Gastroesophageal sphincter (tissue), 3 donors: ENCODE measurements at regions not wholly inside any gene's neighbourhood (a gene's known extent, or its start where the extent isn't known, plus 50 kb on each side); places are given as distances from the start of the nearest gene placed in this dataset.
"Not testable (repeated sequence)": the region's sequence is repeated elsewhere in the genome, so short reads cannot be mapped to it uniquely, and the experiment has no call there.

ENCODE experiments used
- POLR2A ChIP-seq, 2 donors: fragments of 450-650 bp; IDR thresholded peaks; one replicate each; pipeline ENCODE4 v1.6.1; 2017; ENCODE audit warnings: antibody characterized with exemption in 2 of 2, mild to moderate bottlenecking in 2 of 2, moderate library complexity in 1 of 2
- TF ChIP-seq, protein P1 (sequence below), 4 experiments: fragments of 200-600 bp in 2 of 4; fragments of 450-650 bp in 2 of 4; sonication (generic) in 1 of 4; IDR thresholded peaks; one replicate each; pipeline ENCODE4 v1.5.1; 2017 to 2019; ENCODE audit warnings: antibody characterized with exemption in 4 of 4, mild to moderate bottlenecking in 2 of 4, moderate library complexity in 2 of 4

DNA sequence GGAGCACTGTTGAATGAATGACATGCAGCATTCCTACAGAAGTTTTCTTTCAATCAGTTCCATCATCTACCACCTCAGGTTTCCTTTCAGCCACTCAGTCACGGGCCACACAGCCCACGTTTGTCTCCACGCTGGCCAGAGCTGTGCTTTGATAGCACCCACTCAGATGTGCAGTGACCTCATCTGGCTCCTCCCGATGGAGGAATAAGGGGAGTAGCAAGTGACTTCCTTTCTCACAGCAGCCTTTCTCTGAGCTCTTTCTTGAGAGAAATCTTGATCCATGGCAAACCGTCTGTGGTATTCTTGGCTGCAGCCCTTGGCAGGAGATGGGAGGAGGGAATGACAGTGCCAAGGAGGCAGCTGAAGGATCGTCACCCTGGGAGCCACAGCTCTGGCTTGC is 62.4 kb downstream of the HOXC4 start:
- TF ChIP-seq POLR2A (IDR thresholded peaks at IDR 0.05) = not testable (repeated sequence)
- TF ChIP-seq, protein P1, sequence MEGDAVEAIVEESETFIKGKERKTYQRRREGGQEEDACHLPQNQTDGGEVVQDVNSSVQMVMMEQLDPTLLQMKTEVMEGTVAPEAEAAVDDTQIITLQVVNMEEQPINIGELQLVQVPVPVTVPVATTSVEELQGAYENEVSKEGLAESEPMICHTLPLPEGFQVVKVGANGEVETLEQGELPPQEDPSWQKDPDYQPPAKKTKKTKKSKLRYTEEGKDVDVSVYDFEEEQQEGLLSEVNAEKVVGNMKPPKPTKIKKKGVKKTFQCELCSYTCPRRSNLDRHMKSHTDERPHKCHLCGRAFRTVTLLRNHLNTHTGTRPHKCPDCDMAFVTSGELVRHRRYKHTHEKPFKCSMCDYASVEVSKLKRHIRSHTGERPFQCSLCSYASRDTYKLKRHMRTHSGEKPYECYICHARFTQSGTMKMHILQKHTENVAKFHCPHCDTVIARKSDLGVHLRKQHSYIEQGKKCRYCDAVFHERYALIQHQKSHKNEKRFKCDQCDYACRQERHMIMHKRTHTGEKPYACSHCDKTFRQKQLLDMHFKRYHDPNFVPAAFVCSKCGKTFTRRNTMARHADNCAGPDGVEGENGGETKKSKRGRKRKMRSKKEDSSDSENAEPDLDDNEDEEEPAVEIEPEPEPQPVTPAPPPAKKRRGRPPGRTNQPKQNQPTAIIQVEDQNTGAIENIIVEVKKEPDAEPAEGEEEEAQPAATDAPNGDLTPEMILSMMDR (IDR thresholded peaks at IDR 0.05) = not testable (repeated sequence)
